Natural killer cell (primary cell): ENCODE measurements at regions not wholly inside any gene's neighbourhood (a gene's known extent, or its start where the extent isn't known, plus 50 kb on each side); places are given as distances from the start of the nearest gene placed in this dataset.

ENCODE experiments used
- ATAC-seq, 3 donors: fragments of 150-1000 bp in 2 of 3; fragments of 200-7000 bp in 1 of 3; cut with Tn5 transposase; 1 replicate in 1 of 3; 2 replicates in 2 of 3; pipeline ENCODE4 v1.10.0; 2021; ENCODE audit warnings: mild to moderate bottlenecking in 2 of 3, moderate library complexity in 2 of 3
- DNase-seq, 2 donors: peaks; one replicate each; pipeline versions ENCODE4 v3.0.0 to v3.0.0-alpha.2; 2013 to 2021; ENCODE audit warnings: mixed read lengths in 1 of 2
- H3K27ac ChIP-seq: one replicate; pipeline ENCODE4 v1.5.1; 2013; ENCODE audit warnings: mild to moderate bottlenecking, low read length
- H3K27me3 ChIP-seq: one replicate; pipeline ENCODE4 v1.6.1; 2013; ENCODE audit warnings: low read length; ENCODE audit not compliant: control insufficient read depth, insufficient read depth
- H3K36me3 ChIP-seq: one replicate; pipeline ENCODE4 v1.6.1; 2013; ENCODE audit warnings: low read length; ENCODE audit not compliant: control insufficient read depth, insufficient read depth
- H3K4me1 ChIP-seq: one replicate; pipeline ENCODE4 v1.6.1; 2013; ENCODE audit warnings: low read length; ENCODE audit not compliant: control insufficient read depth, insufficient read depth
- H3K4me3 ChIP-seq: one replicate; pipeline ENCODE4 v1.5.1; 2013; ENCODE audit warnings: low read length
- H3K9me3 ChIP-seq: one replicate; pipeline ENCODE4 v1.6.1; 2013; ENCODE audit warnings: low read length; ENCODE audit not compliant: control insufficient read depth, insufficient read depth
- H3K27ac Mint-ChIP-seq, 2 donors: one replicate each; pipeline ENCODE4 v1.8.0; 2022; ENCODE audit warnings: mild to moderate bottlenecking in 2 of 2, mixed read lengths in 2 of 2, moderate library complexity in 1 of 2
- H3K27me3 Mint-ChIP-seq, 2 donors: one replicate each; pipeline ENCODE4 v1.8.0; 2022; ENCODE audit warnings: low read depth in 2 of 2, mixed read lengths in 2 of 2
- H3K36me3 Mint-ChIP-seq: one replicate; pipeline ENCODE4 v1.8.0; 2022; ENCODE audit warnings: mixed read lengths
- H3K4me1 Mint-ChIP-seq, 2 donors: one replicate each; pipeline ENCODE4 v1.8.0; 2022; ENCODE audit warnings: mixed read lengths in 2 of 2
- H3K4me3 Mint-ChIP-seq: one replicate; pipeline ENCODE4 v1.8.0; 2022; ENCODE audit warnings: mild to moderate bottlenecking, moderate library complexity, mixed read lengths
- H3K9me3 Mint-ChIP-seq, 2 donors: one replicate each; pipeline ENCODE4 v1.8.0; 2022; ENCODE audit warnings: mixed read lengths in 2 of 2
- WGBS: methylation state at CpG from one replicate; pipeline ENCODE4 v1.1.7; 2013; ENCODE audit warnings: missing lambda C conversion rate; ENCODE audit not compliant: insufficient coverage; 5-methylcytosine and 5-hydroxymethylcytosine counted together
- intact Hi-C: fragments of 100-400 bp; cut with micrococcal nuclease; formaldehyde crosslinking; loops from one replicate; pipeline ENCODE4 v1.14.2; 2022
- TF ChIP-seq, protein P1 (sequence below): fragments of 200-600 bp; IDR thresholded peaks from one replicate; pipeline ENCODE4 v1.8.0; 2022; ENCODE audit warnings: antibody characterized with exemption

DNA sequence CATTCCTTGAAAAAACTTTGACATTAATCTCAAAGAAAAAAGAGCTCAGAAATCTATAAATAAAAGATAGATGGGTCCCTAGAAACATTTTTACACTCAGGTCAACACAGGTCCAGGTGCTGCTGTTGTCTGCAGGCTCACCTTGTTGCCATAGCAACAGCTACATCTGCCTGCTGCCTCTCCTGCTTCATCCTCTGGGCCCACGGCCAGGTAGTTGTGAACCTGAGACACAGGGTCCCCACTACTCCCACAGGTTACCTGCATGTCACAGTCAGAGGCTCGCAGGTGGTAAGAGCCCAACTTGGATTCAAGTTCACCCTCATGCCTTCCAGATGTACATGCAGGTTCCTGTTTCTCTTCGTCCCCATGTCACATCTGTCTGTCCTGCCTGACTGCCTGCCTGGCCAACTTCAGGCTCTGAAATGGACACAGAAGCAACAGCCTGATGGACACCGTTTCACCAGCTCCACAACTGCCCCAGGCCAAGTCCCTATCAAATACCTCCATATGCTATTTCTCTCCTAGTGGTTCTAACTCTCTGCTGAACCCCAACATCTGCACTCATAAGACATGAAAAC, 88.3 kb upstream of the SALL3 start:
- no peak for ATAC-seq
- TF ChIP-seq, protein P1, sequence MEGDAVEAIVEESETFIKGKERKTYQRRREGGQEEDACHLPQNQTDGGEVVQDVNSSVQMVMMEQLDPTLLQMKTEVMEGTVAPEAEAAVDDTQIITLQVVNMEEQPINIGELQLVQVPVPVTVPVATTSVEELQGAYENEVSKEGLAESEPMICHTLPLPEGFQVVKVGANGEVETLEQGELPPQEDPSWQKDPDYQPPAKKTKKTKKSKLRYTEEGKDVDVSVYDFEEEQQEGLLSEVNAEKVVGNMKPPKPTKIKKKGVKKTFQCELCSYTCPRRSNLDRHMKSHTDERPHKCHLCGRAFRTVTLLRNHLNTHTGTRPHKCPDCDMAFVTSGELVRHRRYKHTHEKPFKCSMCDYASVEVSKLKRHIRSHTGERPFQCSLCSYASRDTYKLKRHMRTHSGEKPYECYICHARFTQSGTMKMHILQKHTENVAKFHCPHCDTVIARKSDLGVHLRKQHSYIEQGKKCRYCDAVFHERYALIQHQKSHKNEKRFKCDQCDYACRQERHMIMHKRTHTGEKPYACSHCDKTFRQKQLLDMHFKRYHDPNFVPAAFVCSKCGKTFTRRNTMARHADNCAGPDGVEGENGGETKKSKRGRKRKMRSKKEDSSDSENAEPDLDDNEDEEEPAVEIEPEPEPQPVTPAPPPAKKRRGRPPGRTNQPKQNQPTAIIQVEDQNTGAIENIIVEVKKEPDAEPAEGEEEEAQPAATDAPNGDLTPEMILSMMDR, result no peak
- peaks cover 6 to 12% of the 10 kb centered on the region in 2 donors for H3K9me3 Mint-ChIP-seq
- H3K27ac ChIP-seq, result no peak overlapping the region
- H3K27me3 Mint-ChIP-seq, result peaks cover 3 to 17% of the 10 kb centered on the region in 2 donors
- H3K36me3 Mint-ChIP-seq, result peaks cover 21% of the 10 kb centered on the region
- no peak overlapping the region for H3K4me3 ChIP-seq
- no peaks in the 10 kb centered on the region for H3K4me1 Mint-ChIP-seq
- H3K27ac Mint-ChIP-seq, result no peak overlapping the region
- intact Hi-C loops, result no loop called here
- no peak for DNase-seq
- 71% methylated on average over 4 of the region's 4 CpGs for WGBS
- no peaks in the 10 kb centered on the region for H3K27me3 ChIP-seq
- H3K36me3 ChIP-seq, result no peaks in the 10 kb centered on the region
- H3K4me1 ChIP-seq, result no peaks in the 10 kb centered on the region
- no peaks in the 10 kb centered on the region for H3K9me3 ChIP-seq
- H3K4me3 Mint-ChIP-seq, result no peak overlapping the region

DNA sequence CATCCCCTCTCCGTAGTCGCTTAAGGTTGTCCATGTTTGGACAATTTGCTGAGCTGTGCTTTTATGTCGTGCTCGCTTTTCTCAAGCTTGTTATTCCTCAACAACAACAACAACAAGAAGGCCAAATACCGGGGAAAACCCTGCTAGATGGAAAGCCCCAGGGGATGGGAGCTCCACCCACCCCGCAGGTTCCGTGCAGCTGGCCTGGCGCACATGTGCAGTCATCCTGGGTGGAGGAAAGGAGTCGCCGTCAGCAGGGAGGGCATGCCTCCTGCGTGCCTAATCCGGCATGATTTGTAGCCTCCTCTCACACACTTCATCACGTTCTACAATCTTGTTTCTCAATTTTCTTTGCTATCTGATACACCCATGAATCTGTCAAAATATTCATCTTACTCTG, 87.4 kb upstream of the SALL3 start:
- Histone ChIP-seq H3K4me3 (no peak overlapping the region), H3K27ac (no peak overlapping the region), H3K4me1 (no peaks in the 10 kb centered on the region), H3K9me3 (no peaks in the 10 kb centered on the region), H3K36me3 (no peaks in the 10 kb centered on the region), H3K27me3 (no peaks in the 10 kb centered on the region)
- H3K27ac Mint-ChIP-seq, result no peak overlapping the region
- H3K4me3 Mint-ChIP-seq, result no peak overlapping the region
- H3K4me1 Mint-ChIP-seq, result no peaks in the 10 kb centered on the region
- WGBS, result 89% methylated on average over 13 of the region's 13 CpGs
- peaks cover 3 to 25% of the 10 kb centered on the region in 2 donors for H3K27me3 Mint-ChIP-seq
- peaks cover 21% of the 10 kb centered on the region for H3K36me3 Mint-ChIP-seq
- DNase-seq (no peak), ATAC-seq (no peak)
- intact Hi-C loops, result no loop called here
- peaks cover 6 to 7% of the 10 kb centered on the region in 2 donors for H3K9me3 Mint-ChIP-seq
- TF ChIP-seq, protein P1, result no peak

DNA sequence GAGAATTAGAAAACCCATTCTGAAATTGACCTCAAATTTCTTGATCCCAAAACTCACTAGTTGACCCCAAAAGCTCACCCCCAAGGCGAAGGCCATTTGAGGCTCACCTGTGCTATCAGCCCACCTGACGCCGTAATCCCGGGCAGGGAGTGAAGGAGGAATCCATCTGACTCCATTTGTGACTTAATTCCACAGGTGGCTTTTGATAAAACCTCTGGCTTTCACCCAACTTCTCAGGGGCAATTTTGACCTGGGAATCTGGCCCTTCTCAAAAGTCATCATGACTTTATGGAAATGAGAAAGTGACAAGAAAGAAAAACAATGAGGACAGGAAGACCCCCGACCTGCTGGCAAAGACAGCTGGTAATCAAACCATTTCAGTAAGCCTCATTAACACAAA, 86.9 kb upstream of the SALL3 start:
- Mint-ChIP-seq H3K4me3 (no peak overlapping the region), H3K4me1 (no peaks in the 10 kb centered on the region), H3K27ac (no peak overlapping the region), H3K36me3 (peaks cover 19% of the 10 kb centered on the region), H3K27me3 (peaks cover 3 to 20% of the 10 kb centered on the region in 2 donors), H3K9me3 (peaks cover 4 to 6% of the 10 kb centered on the region in 2 donors)
- no peaks in the 10 kb centered on the region for H3K4me1 ChIP-seq
- no peak for DNase-seq
- intact Hi-C loops, result no loop called here
- ATAC-seq, result no peak
- H3K27me3 ChIP-seq, result no peaks in the 10 kb centered on the region
- no peaks in the 10 kb centered on the region for H3K9me3 ChIP-seq
- H3K4me3 ChIP-seq, result no peak overlapping the region
- no peak overlapping the region for H3K27ac ChIP-seq
- WGBS, result 77% methylated on average over 5 of the region's 5 CpGs
- no peaks in the 10 kb centered on the region for H3K36me3 ChIP-seq
- TF ChIP-seq, protein P1, result no peak
